ENCODE measurements at regions not wholly inside any gene's neighbourhood (a gene's known extent, or its start where the extent isn't known, plus 50 kb on each side); places are given as distances from the start of the nearest gene placed in this dataset.

DNA sequence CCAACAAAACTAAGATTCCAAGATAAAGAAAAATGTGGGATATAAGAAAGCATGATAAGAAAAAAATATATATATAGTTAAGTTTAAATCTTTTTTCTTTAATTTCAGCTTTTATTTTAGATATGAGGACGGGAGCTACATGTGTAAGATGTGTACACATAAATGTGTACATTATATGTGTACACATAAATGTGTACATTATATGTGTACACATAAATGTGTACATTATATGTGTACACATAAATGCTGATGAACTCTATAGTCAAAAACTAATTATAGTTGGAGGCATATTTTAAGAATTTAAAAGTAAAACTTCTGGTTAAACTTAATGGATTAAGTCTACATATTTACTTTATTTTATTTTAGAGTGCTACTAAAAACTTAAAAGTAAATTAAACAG lies 123.6 kb downstream of the BTG1 start:
- Histone ChIP-seq H2AFZ (ENCODE audit: low read length) (no peak overlapping the region), H3K4me2 (ENCODE audit: low read depth, low read length) (no peak overlapping the region), H3K9me2 (replicated peaks; ENCODE audit: insufficient read depth, low read length) (no peaks in the 10 kb centered on the region), H3K9me3 (replicated peaks; ENCODE audit: insufficient read depth, low read length) (no peaks in the 10 kb centered on the region), H4K20me1 (ENCODE audit: insufficient read depth, low read length) (no peaks in the 10 kb centered on the region), H3K27ac (ENCODE audit: low read length) (no peak overlapping the region), H3K9ac (ENCODE audit: low read length) (no peak overlapping the region), H3F3A (ENCODE audit: insufficient read depth, low read length) (no peaks in the 10 kb centered on the region), H3K36me3 (replicated peaks; ENCODE audit: insufficient read depth, low read length) (no peaks in the 10 kb centered on the region), H3K4me3 (ENCODE audit: low read length) (no peak overlapping the region), H3K27me3 (replicated peaks; ENCODE audit: insufficient read depth, low read length) (no peaks in the 10 kb centered on the region), H3K4me1 (ENCODE audit: low read length) (no peaks in the 10 kb centered on the region), H3K79me2 (ENCODE audit: low read length) (no peaks in the 10 kb centered on the region)
- no peak for DNase-seq
- TF ChIP-seq EZH2 (optimal IDR thresholded peaks at IDR 0.05; ENCODE audit: low read depth, low read length) (no peak), EZH2phosphoT487 (IDR thresholded peaks at IDR 0.05; ENCODE audit: low read length) (no peak)
- TF ChIP-seq, protein P1, sequence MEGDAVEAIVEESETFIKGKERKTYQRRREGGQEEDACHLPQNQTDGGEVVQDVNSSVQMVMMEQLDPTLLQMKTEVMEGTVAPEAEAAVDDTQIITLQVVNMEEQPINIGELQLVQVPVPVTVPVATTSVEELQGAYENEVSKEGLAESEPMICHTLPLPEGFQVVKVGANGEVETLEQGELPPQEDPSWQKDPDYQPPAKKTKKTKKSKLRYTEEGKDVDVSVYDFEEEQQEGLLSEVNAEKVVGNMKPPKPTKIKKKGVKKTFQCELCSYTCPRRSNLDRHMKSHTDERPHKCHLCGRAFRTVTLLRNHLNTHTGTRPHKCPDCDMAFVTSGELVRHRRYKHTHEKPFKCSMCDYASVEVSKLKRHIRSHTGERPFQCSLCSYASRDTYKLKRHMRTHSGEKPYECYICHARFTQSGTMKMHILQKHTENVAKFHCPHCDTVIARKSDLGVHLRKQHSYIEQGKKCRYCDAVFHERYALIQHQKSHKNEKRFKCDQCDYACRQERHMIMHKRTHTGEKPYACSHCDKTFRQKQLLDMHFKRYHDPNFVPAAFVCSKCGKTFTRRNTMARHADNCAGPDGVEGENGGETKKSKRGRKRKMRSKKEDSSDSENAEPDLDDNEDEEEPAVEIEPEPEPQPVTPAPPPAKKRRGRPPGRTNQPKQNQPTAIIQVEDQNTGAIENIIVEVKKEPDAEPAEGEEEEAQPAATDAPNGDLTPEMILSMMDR (IDR thresholded peaks at IDR 0.05; ENCODE audit: low read length) = no peak

DNA sequence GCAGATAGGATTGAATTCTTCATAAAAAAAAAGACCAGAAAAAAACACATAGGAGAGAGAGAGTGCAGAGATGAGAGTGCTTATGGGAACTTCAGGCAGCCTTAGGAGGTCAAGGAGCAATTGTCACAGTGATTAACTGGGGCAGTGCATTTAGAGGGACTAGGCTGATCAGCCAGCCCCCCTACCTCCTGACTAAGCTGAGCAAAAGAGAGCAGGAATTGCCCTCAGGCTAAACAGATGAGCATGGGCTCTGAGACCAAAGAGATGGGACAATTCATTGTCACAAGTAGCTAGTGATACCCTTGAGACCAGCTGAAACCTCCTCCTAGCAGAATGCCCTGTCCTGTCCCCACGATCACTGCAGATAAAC lies 124.0 kb downstream of the BTG1 start:
- Histone ChIP-seq H3K4me1 (ENCODE audit: low read length) (no peaks in the 10 kb centered on the region), H4K20me1 (ENCODE audit: insufficient read depth, low read length) (no peaks in the 10 kb centered on the region), H3K4me2 (ENCODE audit: low read depth, low read length) (no peak overlapping the region), H3K36me3 (replicated peaks; ENCODE audit: insufficient read depth, low read length) (no peaks in the 10 kb centered on the region), H3K9ac (ENCODE audit: low read length) (no peak overlapping the region), H3K79me2 (ENCODE audit: low read length) (no peaks in the 10 kb centered on the region), H3F3A (ENCODE audit: insufficient read depth, low read length) (no peaks in the 10 kb centered on the region), H3K4me3 (ENCODE audit: low read length) (no peak overlapping the region), H3K27me3 (replicated peaks; ENCODE audit: insufficient read depth, low read length) (no peaks in the 10 kb centered on the region), H3K9me2 (replicated peaks; ENCODE audit: insufficient read depth, low read length) (no peaks in the 10 kb centered on the region), H2AFZ (ENCODE audit: low read length) (no peak overlapping the region), H3K27ac (ENCODE audit: low read length) (no peak overlapping the region), H3K9me3 (replicated peaks; ENCODE audit: insufficient read depth, low read length) (no peaks in the 10 kb centered on the region)
- TF ChIP-seq EZH2phosphoT487 (IDR thresholded peaks at IDR 0.05; ENCODE audit: low read length) = no peak
- TF ChIP-seq, protein P1 (IDR thresholded peaks at IDR 0.05; ENCODE audit: low read length) = no peak
- no peak for DNase-seq

DNA sequence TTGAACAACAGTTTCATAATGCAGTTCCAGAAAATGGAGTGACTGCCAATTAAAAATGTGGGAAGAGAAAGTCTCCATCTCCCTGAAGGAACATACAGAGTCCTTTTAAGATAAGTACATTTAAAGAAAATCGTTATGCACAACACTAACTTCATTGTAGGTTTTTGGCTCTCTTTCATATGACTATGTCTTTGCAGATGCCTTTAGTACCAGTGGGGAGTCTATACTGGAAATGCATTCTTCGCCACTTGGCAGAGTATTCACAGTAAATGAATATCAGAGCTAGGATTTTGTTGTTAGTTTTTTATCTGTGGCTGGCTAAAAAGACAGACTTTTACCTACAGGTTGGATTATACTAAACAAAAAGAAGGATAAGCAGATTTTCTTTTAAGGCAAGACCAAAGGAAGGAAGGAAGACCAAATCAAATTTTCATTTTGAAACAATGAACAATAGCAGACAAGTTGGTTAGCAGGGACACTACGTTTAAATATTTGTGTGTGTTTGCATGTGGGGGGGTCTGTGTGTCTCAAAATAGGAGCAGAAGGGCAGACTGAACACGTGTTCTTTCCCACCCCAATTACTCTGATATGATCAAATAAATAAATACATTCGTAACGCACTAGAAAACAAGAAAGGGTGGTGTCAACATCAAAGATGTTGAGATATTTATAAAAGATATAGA lies 124.5 kb downstream of the BTG1 start:
- Histone ChIP-seq H2AFZ (ENCODE audit: low read length) (no peak overlapping the region), H3K79me2 (ENCODE audit: low read length) (no peaks in the 10 kb centered on the region), H3K9me3 (replicated peaks; ENCODE audit: insufficient read depth, low read length) (no peaks in the 10 kb centered on the region), H3K9me2 (replicated peaks; ENCODE audit: insufficient read depth, low read length) (no peaks in the 10 kb centered on the region), H3K9ac (ENCODE audit: low read length) (no peak overlapping the region), H3K36me3 (replicated peaks; ENCODE audit: insufficient read depth, low read length) (no peaks in the 10 kb centered on the region), H3K27me3 (replicated peaks; ENCODE audit: insufficient read depth, low read length) (no peaks in the 10 kb centered on the region), H3F3A (ENCODE audit: insufficient read depth, low read length) (no peaks in the 10 kb centered on the region), H3K27ac (ENCODE audit: low read length) (no peak overlapping the region), H4K20me1 (ENCODE audit: insufficient read depth, low read length) (no peaks in the 10 kb centered on the region), H3K4me3 (ENCODE audit: low read length) (no peak overlapping the region), H3K4me2 (ENCODE audit: low read depth, low read length) (no peak overlapping the region), H3K4me1 (ENCODE audit: low read length) (no peaks in the 10 kb centered on the region)
- no peak for DNase-seq
- TF ChIP-seq EZH2phosphoT487 (IDR thresholded peaks at IDR 0.05; ENCODE audit: low read length) (no peak), EZH2 (optimal IDR thresholded peaks at IDR 0.05; ENCODE audit: low read depth, low read length) (no peak)
- TF ChIP-seq, protein P1 (IDR thresholded peaks at IDR 0.05; ENCODE audit: low read length) = no peak
